ENCODE measurements at regions not wholly inside any gene's neighbourhood (a gene's known extent, or its start where the extent isn't known, plus 50 kb on each side); places are given as distances from the start of the nearest gene placed in this dataset.
"Not testable (repeated sequence)": the region's sequence is repeated elsewhere in the genome, so short reads cannot be mapped to it uniquely, and the experiment has no call there.

GRCh38 chr12:25424211-25424731, 128.8 kb downstream of the LMNTD1 start:
- DNase-seq (ENCODE audit: low read depth in 2 of 2), result no peak

DNA sequence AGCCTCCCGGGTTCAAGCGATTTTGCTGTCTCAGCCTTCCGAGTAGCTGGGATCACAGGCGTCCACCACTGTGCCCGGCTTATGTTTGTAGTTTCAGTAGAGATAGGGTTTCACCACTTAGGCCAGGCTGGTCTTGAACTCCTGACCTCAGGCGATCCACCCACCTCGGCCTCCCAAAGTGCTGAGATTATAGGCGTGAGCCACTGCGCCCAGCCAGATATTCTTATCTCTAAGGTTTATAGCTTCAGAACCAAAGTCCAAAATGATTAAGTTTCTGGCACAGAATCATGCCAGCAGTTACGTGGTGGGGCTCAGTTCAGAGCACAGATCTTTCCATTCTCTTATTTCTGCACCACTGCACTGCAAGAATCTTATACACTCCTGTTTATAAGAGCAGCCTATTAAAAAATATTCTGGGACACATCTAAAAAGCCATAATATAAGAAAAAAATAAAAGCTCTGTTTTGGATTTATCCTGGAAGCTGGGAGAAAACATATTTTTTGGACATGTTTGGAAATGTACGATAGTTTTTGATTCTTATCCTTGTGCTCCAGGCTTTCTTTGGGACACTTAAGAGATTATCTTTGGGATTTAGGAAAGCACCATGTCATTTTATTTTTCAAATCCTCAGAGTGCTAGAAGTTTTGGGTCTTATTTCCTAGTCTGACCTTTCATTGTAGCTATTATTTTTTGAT, 129.6 kb downstream of the LMNTD1 start:
- DNase-seq (ENCODE audit: low read depth in 2 of 2), result no peak

GRCh38 chr12:25422241-25422640, 130.8 kb downstream of the LMNTD1 start:
- no peak for DNase-seq (ENCODE audit: low read depth in 2 of 2)

GRCh38 chr12:25421651-25422167, 131.4 kb downstream of the LMNTD1 start:
- DNase-seq (ENCODE audit: low read depth in 2 of 2), result no peak

GRCh38 chr12:25420116-25420515, 133.0 kb downstream of the LMNTD1 start:
- DNase-seq (ENCODE audit: low read depth in 2 of 2), result no peak

DNA sequence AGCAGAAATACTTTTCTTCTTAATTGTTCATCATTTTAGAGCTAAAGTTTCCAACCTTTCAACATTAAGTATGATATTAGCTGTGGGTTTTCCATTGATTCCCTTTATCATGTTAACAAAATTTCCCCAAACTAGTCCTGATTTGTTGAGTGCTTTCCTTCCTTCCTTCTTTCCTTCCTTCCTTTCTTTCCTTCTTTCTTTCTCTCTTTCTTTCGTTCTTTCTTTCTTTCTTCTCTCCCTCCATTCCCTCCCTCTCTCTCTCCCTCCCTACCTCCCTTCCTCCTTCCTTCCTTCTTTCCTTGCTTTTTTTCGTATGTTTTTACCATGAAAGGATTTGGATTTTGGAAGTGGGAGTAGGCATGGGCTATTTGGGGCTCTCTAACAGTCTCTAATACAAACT, 133.5 kb downstream of the LMNTD1 start:
- no peak for DNase-seq (ENCODE audit: low read depth in 2 of 2)

DNA sequence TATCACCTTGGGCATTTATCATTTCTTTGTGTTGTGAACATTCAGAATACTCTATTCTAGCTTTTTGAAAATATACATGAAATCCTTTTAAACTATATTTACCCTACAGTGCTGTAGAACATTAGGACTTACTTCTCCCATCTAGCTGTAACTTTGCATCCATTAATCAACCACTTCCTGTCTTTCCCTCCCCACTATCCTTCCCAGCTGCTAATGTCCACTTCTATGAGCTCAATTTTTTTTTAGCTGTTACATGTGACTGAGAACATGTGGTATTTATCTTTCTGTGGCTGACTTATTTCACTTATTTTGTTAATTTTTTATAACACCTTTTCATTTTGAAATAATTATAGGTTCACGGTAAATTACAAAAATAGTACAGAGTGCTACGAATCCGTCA, 136.0 kb downstream of the LMNTD1 start:
- DNase-seq (ENCODE audit: low read depth in 2 of 2), result no peak

GRCh38 chr12:25416516-25416915, 136.6 kb downstream of the LMNTD1 start:
- DNase-seq (ENCODE audit: low read depth in 2 of 2), result no peak

DNA sequence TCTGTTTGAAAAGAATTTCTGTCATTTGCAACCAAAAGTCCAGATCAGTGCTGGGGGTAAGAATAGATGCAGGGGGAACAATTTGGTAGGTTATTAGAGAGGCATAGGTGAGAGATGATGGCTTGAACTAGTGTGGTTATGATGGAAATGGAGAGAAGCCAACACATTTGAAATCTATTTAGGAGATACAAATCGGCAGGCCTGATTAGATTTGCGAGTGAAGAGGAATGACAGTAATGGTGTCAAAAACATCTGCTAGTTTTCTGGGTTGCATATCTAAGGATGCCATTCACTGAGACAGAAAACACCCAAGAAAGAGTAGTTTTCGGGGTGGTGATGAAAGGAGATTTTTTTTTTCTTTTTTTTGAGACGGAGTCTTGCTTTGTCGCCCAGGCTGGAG, 138.1 kb downstream of the LMNTD1 start:
- DNase-seq (ENCODE audit: low read depth in 2 of 2), result no peak

DNA sequence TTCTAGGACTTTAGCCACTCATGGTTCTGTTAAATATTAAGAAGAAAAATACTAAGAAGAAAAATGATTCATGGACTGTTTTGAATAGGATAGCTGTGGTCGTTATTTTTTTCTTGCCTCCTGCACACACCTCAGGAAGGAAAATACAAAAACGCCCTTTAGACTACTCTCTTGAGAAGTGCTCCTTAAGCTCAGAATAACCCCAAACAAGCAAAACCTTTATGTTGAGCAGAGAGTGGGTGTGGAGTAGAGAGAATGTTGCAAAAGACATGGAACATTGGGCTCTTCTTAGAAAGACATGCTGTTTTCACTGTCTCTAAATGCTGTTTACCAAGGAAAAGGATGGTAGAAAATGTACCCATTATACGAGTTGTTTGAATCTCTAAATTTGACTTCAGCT, 140.3 kb downstream of the LMNTD1 start:
- DNase-seq (ENCODE audit: low read depth in 2 of 2), result no peak

GRCh38 chr12:25404955-25405354, 148.1 kb downstream of the LMNTD1 start:
- DNase-seq (ENCODE audit: low read depth in 2 of 2), result no peak

GRCh38 chr12:25401547-25402345, 151.0 kb upstream of the KRAS start:
- DNase-seq (ENCODE audit: low read depth in 2 of 2), result no peak

GRCh38 chr12:25397001-25397400, 146.3 kb upstream of the KRAS start:
- DNase-seq (ENCODE audit: low read depth in 2 of 2), result no peak

DNA sequence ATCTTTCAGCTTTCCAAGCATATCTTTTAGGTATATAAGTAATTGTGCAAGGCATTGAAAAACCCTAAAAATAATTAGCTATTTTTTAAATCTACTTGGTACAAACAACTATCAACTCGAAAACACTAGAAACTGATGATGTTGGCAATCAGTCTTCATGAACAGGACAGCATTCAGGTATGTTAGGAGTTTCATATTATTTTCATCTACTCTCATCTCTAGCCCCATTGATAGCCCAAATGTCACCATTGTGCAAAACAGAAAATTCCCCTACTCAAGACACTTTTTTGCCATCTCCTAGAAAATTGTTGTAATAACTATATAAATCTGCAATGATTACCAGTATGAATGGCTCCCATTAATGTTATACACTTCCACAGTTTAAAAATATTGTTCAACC, 144.5 kb upstream of the KRAS start:
- DNase-seq (ENCODE audit: low read depth in 2 of 2), result no peak

GRCh38 chr12:25394775-25395174, 144.0 kb upstream of the KRAS start:
- not testable (repeated sequence) for DNase-seq (ENCODE audit: low read depth in 2 of 2)

DNA sequence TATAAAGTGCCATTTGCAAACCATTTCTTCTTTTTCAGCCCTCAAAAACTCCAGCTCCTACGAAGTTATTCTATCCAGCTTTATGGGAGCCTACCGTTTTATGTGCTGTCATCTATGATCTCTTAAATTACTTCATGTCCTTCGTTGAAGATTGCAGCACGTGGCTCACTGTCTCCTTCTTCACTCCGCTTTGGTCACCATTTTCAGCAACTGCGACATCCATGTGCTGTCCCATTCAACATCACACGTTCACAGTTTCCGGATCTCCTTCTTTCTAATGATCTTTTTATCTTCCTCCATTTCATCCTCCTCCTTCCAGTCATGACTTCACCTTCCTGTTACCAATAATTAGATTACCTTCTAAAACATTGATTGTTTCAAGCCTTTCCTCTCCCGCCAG, 143.3 kb upstream of the KRAS start:
- no peak for DNase-seq (ENCODE audit: low read depth in 2 of 2)

DNA sequence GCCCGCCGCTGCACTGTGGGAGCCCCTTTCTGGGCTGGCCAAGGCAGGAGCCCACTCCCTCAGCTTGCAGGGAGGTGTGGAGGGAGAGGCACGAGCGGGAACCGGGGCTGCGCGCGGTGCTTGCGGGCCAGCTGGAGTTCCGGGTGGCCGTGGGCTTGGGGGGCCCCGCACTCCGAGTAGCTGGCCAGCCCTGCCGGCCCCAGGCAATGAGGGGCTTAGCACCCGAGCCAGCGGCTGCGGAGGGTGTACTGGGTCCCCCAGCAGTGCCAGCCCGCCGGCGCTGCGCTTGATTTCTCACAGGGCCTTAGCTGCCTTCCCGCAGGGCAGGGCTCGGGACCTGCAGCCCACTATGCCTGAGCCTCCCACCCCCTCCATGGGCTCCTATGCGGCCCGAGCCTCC, 140.6 kb upstream of the KRAS start:
- DNase-seq (ENCODE audit: low read depth in 2 of 2), result not testable (repeated sequence)

GRCh38 chr12:25388183-25388582, 137.5 kb upstream of the KRAS start:
- no peak for DNase-seq (ENCODE audit: low read depth in 2 of 2)

DNA sequence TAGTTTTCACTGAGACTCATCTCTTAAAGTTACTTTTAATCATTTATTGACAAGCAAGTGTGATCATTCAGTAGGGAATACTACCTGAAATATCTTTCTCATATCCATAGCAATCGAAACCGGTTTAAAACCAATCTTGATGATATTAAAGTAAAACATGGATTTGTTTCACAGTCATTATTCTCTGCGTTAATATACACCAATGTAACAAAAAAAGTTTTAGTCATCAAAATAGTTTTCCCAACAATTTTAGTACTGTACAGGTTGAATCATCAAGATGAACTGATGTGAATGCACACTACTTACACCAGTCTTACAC, 137.0 kb upstream of the KRAS start:
- no peak for DNase-seq (ENCODE audit: low read depth in 2 of 2)

DNA sequence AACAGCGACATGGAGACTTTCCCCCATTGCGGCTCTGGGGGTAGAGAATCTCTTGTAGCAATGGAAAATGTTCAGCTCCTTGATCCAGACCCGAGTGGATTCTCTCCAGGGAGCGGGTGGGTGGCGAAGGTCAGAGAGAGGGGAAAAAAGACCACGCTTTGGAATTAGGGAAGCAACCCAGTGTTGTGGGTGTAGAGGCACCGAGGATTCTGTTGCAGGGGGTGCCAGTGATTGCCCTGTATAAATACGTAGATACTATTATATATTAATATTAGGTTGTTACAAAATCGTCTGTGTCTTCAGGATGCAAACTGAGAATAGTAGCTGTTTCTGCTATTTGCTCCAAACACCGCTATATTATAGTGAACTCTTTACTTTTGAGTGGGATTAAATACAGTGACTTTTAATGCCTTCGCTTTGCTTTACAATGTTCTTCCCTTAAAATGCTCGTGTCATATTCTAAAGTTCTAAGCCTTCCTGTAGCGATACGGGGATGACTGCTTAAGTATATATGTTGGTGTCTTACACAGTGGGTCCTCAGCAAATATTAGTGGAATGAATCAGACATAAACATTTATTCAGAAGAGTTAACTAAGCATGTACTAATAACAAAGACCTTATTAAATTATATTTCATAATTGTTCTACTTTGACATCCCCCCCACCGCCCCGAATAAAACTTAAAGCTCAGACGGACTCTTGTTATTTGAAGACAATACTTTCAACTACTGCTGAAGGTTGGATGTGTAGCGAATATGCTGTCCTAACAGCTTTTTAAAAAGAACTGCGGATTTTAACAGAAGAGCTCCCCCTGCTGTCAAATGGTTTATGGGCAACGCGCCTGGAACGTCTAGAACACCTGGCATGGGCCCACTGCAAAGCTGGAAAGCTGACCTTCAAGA, 136.4 kb upstream of the KRAS start:
- DNase-seq (ENCODE audit: low read depth in 2 of 2), result peak; percentile 44 to 59

DNA sequence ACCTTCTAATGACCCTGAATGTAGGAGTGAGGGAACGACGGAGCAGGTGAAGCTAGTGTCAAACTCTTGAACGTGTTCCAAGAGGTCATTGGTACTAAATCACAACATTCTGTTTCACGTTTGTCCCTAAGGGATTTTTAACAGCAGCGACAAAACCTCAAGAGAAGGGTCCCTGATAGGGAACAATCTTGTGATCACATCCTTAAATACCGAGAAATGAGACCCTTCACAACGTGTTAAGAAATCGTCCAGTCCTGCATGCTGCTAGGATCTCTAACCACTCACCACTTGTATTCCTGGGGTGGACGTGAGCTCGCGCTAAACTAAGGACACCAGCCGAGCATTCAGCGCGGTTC, 134.1 kb upstream of the KRAS start:
- DNase-seq (ENCODE audit: low read depth in 2 of 2), result no peak
